Glutamatergic neuron (in vitro differentiated cells): ENCODE measurements at regions not wholly inside any gene's neighbourhood (a gene's known extent, or its start where the extent isn't known, plus 50 kb on each side); places are given as distances from the start of the nearest gene placed in this dataset.

Experiments used
- DNase-seq: peaks from one replicate; pipeline ENCODE4 v3.0.0; 2022
- H3K27ac Mint-ChIP-seq: one replicate; pipeline ENCODE4 v1.8.0; 2020; ENCODE audit warnings: mild to moderate bottlenecking, mixed read lengths, inconsistent platforms; ENCODE audit not compliant: unreplicated experiment
- H3K27me3 Mint-ChIP-seq: one replicate; pipeline ENCODE4 v1.8.0; 2020; ENCODE audit warnings: mild to moderate bottlenecking, moderate library complexity, mixed read lengths, inconsistent platforms; ENCODE audit not compliant: unreplicated experiment
- H3K36me3 Mint-ChIP-seq: one replicate; pipeline ENCODE4 v1.8.0; 2020; ENCODE audit warnings: mild to moderate bottlenecking, mixed read lengths, inconsistent platforms; ENCODE audit not compliant: unreplicated experiment
- H3K4me1 Mint-ChIP-seq: one replicate; pipeline ENCODE4 v1.8.0; 2020; ENCODE audit warnings: mild to moderate bottlenecking, low read depth, mixed read lengths, inconsistent platforms; ENCODE audit not compliant: unreplicated experiment
- H3K4me3 Mint-ChIP-seq: one replicate; pipeline ENCODE4 v1.8.0; 2020; ENCODE audit warnings: mild to moderate bottlenecking, mixed read lengths, inconsistent platforms; ENCODE audit not compliant: unreplicated experiment
- H3K9me3 Mint-ChIP-seq: one replicate; pipeline ENCODE4 v1.8.0; 2020; ENCODE audit warnings: mild to moderate bottlenecking, moderate library complexity, mixed read lengths, inconsistent platforms; ENCODE audit not compliant: unreplicated experiment
- TF ChIP-seq, protein P1 (sequence below): fragments of 200-600 bp; sonication (generic); IDR thresholded peaks from one replicate; pipeline ENCODE4 v1.5.0; 2021; ENCODE audit not compliant: partially characterized antibody, unreplicated experiment

DNA sequence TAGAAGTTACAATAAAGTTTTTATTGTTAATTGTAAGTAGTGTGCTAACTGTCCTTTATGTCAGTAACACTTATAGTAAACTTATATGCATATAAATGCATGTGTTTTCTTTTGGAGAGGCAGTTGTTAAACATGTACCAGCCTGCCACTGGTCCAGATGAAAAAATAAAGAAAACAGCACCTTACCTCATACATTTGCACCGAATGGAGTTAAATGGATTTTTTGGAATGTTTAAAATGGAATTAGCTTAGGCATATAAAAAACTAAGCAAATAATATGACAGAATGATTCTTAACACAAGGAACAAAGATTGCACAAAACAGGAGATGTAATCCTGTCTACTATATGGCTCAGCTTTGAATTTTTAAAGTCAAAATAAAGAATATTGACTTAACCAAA, 50.2 kb upstream of the ALDH1A3 start:
- TF ChIP-seq, protein P1, sequence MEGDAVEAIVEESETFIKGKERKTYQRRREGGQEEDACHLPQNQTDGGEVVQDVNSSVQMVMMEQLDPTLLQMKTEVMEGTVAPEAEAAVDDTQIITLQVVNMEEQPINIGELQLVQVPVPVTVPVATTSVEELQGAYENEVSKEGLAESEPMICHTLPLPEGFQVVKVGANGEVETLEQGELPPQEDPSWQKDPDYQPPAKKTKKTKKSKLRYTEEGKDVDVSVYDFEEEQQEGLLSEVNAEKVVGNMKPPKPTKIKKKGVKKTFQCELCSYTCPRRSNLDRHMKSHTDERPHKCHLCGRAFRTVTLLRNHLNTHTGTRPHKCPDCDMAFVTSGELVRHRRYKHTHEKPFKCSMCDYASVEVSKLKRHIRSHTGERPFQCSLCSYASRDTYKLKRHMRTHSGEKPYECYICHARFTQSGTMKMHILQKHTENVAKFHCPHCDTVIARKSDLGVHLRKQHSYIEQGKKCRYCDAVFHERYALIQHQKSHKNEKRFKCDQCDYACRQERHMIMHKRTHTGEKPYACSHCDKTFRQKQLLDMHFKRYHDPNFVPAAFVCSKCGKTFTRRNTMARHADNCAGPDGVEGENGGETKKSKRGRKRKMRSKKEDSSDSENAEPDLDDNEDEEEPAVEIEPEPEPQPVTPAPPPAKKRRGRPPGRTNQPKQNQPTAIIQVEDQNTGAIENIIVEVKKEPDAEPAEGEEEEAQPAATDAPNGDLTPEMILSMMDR: no peak
- Mint-ChIP-seq H3K9me3 (peaks cover 6% of the 10 kb centered on the region), H3K27ac (no peak overlapping the region), H3K4me3 (no peak overlapping the region), H3K27me3 (no peaks in the 10 kb centered on the region), H3K4me1 (peaks cover 29% of the 10 kb centered on the region), H3K36me3 (peaks cover 4% of the 10 kb centered on the region)
- DNase-seq: no peak
